HUES48 (cell line): ENCODE measurements at regions not wholly inside any gene's neighbourhood (a gene's known extent, or its start where the extent isn't known, plus 50 kb on each side); places are given as distances from the start of the nearest gene placed in this dataset.

Experiments
- H3K27ac ChIP-seq: one replicate; pipeline ENCODE4 v1.7.0; 2013; ENCODE audit warnings: low read depth, low read length, inconsistent platforms
- H3K27me3 ChIP-seq: 2 replicates; pipeline ENCODE4 v1.6.1; 2013; ENCODE audit warnings: mild to moderate bottlenecking, low read length; ENCODE audit not compliant: control insufficient read depth, insufficient read depth
- H3K36me3 ChIP-seq: 2 replicates; pipeline ENCODE4 v1.6.1; 2013; ENCODE audit warnings: low read length; ENCODE audit not compliant: control insufficient read depth, insufficient read depth
- H3K4me1 ChIP-seq: 2 replicates; pipeline ENCODE4 v1.6.1; 2013; ENCODE audit warnings: mild to moderate bottlenecking, low read length; ENCODE audit not compliant: control insufficient read depth, insufficient read depth
- H3K4me3 ChIP-seq: 2 replicates; pipeline ENCODE4 v1.5.1; 2013; ENCODE audit warnings: mild to moderate bottlenecking, low read depth, low read length
- H3K9ac ChIP-seq: 2 replicates; pipeline ENCODE4 v1.6.1; 2013; ENCODE audit warnings: mild to moderate bottlenecking, low read depth, low read length, moderate library complexity
- H3K9me3 ChIP-seq: 2 replicates; pipeline ENCODE4 v1.6.1; 2013; ENCODE audit warnings: low read length; ENCODE audit not compliant: control insufficient read depth, insufficient read depth

GRCh38 chr2:193333539-193333938 lies 1138.8 kb upstream of the TMEFF2 start:
- Histone ChIP-seq H3K9ac (no peak overlapping the region), H3K27me3 (no peaks in the 10 kb centered on the region), H3K27ac (no peak overlapping the region)

GRCh38 chr2:193332941-193333340 lies 1138.2 kb upstream of the TMEFF2 start:
- Histone ChIP-seq H3K36me3 (no peaks in the 10 kb centered on the region), H3K4me1 (no peaks in the 10 kb centered on the region; the same call in 1 of the 2 replicates), H3K27ac (no peak overlapping the region), H3K4me3 (no peak overlapping the region), H3K27me3 (no peaks in the 10 kb centered on the region), H3K9ac (no peak overlapping the region), H3K9me3 (no peaks in the 10 kb centered on the region)

More at GRCh38 chr2:193333539-193333938, 1138.8 kb upstream of the TMEFF2 start:
- no peaks in the 10 kb centered on the region; the same call in 1 of the 2 replicates for H3K4me1 ChIP-seq
- no peak overlapping the region for H3K4me3 ChIP-seq
- no peaks in the 10 kb centered on the region for H3K9me3 ChIP-seq
- no peaks in the 10 kb centered on the region for H3K36me3 ChIP-seq

GRCh38 chr2:193331676-193332075 lies 1136.9 kb upstream of the TMEFF2 start:
- Histone ChIP-seq H3K27me3 (no peaks in the 10 kb centered on the region), H3K27ac (no peak overlapping the region), H3K4me1 (no peaks in the 10 kb centered on the region), H3K9me3 (no peaks in the 10 kb centered on the region), H3K4me3 (no peak overlapping the region), H3K36me3 (no peaks in the 10 kb centered on the region), H3K9ac (no peak overlapping the region)

- Histone ChIP-seq H3K4me1 (0 out of 2 replicates have a peak, but pooled peaks cover 3% of the 10 kb centered on the region), H3K27ac (no peak overlapping the region), H3K36me3 (no peaks in the 10 kb centered on the region), H3K9ac (no peak overlapping the region), H3K4me3 (no peak overlapping the region), H3K9me3 (no peaks in the 10 kb centered on the region), H3K27me3 (no peaks in the 10 kb centered on the region)
These were observed 1131.6 kb upstream of the TMEFF2 start for GRCh38 chr2:193326296-193326695.

- Histone ChIP-seq H3K4me1 (peaks cover 6% of the 10 kb centered on the region; the same call in 1 of the 2 replicates), H3K36me3 (no peaks in the 10 kb centered on the region), H3K9ac (no peak overlapping the region), H3K9me3 (no peaks in the 10 kb centered on the region), H3K27ac (no peak overlapping the region), H3K4me3 (no peak overlapping the region), H3K27me3 (no peaks in the 10 kb centered on the region)
These were observed 1120.8 kb upstream of the TMEFF2 start for GRCh38 chr2:193315428-193316091.

GRCh38 chr2:193303464-193303863 lies 1108.7 kb upstream of the TMEFF2 start:
- Histone ChIP-seq H3K27ac (no peak overlapping the region), H3K4me3 (no peak overlapping the region), H3K9me3 (no peaks in the 10 kb centered on the region), H3K36me3 (no peaks in the 10 kb centered on the region), H3K9ac (no peak overlapping the region), H3K4me1 (peaks cover 16% of the 10 kb centered on the region), H3K27me3 (no peaks in the 10 kb centered on the region)

- Histone ChIP-seq H3K4me1 (peaks cover 11% of the 10 kb centered on the region), H3K9ac (no peak overlapping the region), H3K27ac (no peak overlapping the region), H3K27me3 (no peaks in the 10 kb centered on the region), H3K9me3 (no peaks in the 10 kb centered on the region), H3K4me3 (no peak overlapping the region), H3K36me3 (no peaks in the 10 kb centered on the region)
These were observed 1099.6 kb upstream of the TMEFF2 start for GRCh38 chr2:193294371-193294770.

- Histone ChIP-seq H3K9ac (no peak overlapping the region), H3K4me1 (no peaks in the 10 kb centered on the region), H3K9me3 (no peaks in the 10 kb centered on the region), H3K4me3 (no peak overlapping the region), H3K27ac (no peak overlapping the region), H3K27me3 (no peaks in the 10 kb centered on the region), H3K36me3 (no peaks in the 10 kb centered on the region)
These were observed 1084.6 kb upstream of the TMEFF2 start for GRCh38 chr2:193279361-193279760.

- Histone ChIP-seq H3K9ac (no peak overlapping the region), H3K4me3 (no peak overlapping the region), H3K27ac (no peak overlapping the region), H3K27me3 (no peaks in the 10 kb centered on the region), H3K4me1 (no peaks in the 10 kb centered on the region), H3K9me3 (no peaks in the 10 kb centered on the region), H3K36me3 (no peaks in the 10 kb centered on the region)
These were observed 1082.3 kb upstream of the TMEFF2 start for GRCh38 chr2:193276988-193277387.

GRCh38 chr2:193276560-193276959 lies 1081.8 kb upstream of the TMEFF2 start:
- Histone ChIP-seq H3K4me1 (no peaks in the 10 kb centered on the region), H3K9me3 (no peaks in the 10 kb centered on the region), H3K4me3 (no peak overlapping the region), H3K27ac (no peak overlapping the region), H3K36me3 (no peaks in the 10 kb centered on the region), H3K9ac (no peak overlapping the region), H3K27me3 (no peaks in the 10 kb centered on the region)

GRCh38 chr2:193276069-193276468 lies 1081.3 kb upstream of the TMEFF2 start:
- Histone ChIP-seq H3K4me1 (no peaks in the 10 kb centered on the region), H3K27ac (no peak overlapping the region), H3K9ac (no peak overlapping the region), H3K36me3 (no peaks in the 10 kb centered on the region), H3K27me3 (no peaks in the 10 kb centered on the region), H3K9me3 (no peaks in the 10 kb centered on the region), H3K4me3 (no peak overlapping the region)
